B cell (primary cell): ENCODE measurements at regions not wholly inside any gene's neighbourhood (a gene's known extent, or its start where the extent isn't known, plus 50 kb on each side); places are given as distances from the start of the nearest gene placed in this dataset.

Experiments
- ATAC-seq: fragments of 200-7000 bp; cut with Tn5 transposase; one replicate; pipeline ENCODE4 v1.10.0; 2021; ENCODE audit warnings: low read depth, mild to moderate bottlenecking, moderate number of reproducible peaks, moderate library complexity
- CTCF ChIA-PET: fragments of 350-600 bp; sonication (Branson Sonifier 250); formaldehyde crosslinking; loops from one replicate; lab custom pipeline; 2021; ENCODE audit warnings: antibody characterized with exemption, inconsistent platforms; lab: Charles Lee
- POLR2A ChIA-PET: fragments of 350-600 bp; sonication (Branson Sonifier 250); formaldehyde crosslinking; loops from one replicate; lab custom pipeline; 2021; ENCODE audit warnings: antibody characterized with exemption; lab: Charles Lee
- DNase-seq: peaks from one replicate; pipeline ENCODE4 v3.0.0; 2013
- H2AFZ ChIP-seq: 2 replicates; pipeline ENCODE4 v1.6.1; 2012; ENCODE audit warnings: mild to moderate bottlenecking, low read depth, low read length; ENCODE audit not compliant: insufficient read depth, poor library complexity, severe bottlenecking
- H3K27ac ChIP-seq, 2 donors: 1 replicate in 1 of 2; 2 replicates in 1 of 2; pipeline ENCODE4 v1.5.1; 2012 to 2013; ENCODE audit warnings: low read length in 2 of 2, mild to moderate bottlenecking in 2 of 2, moderate library complexity in 1 of 2
- H3K27me3 ChIP-seq, 4 experiments: fragments of 200-600 bp in 1 of 4; sonication (generic) in 1 of 4; replicated peaks in 1 of 4; 1 replicate in 2 of 4; 2 replicates in 2 of 4; pipeline versions ENCODE4 v1.6.1 to v1.7.0; 2013 to 2016; ENCODE audit warnings: low read length in 3 of 4, mild to moderate bottlenecking in 2 of 4, mixed read lengths in 1 of 4, moderate library complexity in 1 of 4; ENCODE audit not compliant: insufficient read depth in 4 of 4, control insufficient read depth in 3 of 4; ENCODE audit errors: control extremely low read depth in 1 of 4
- H3K36me3 ChIP-seq, 2 experiments: replicated peaks in 1 of 2; 1 replicate in 1 of 2; 2 replicates in 1 of 2; pipeline versions ENCODE4 v1.6.1 to v1.7.1; 2013; ENCODE audit warnings: low read length in 1 of 2; ENCODE audit not compliant: insufficient read depth in 2 of 2, control insufficient read depth in 1 of 2; ENCODE audit errors: control extremely low read depth in 1 of 2, extremely low read depth in 1 of 2
- H3K4me1 ChIP-seq, 2 donors: fragments of 200-600 bp in 1 of 2; sonication (generic) in 1 of 2; 1 replicate in 1 of 2; 2 replicates in 1 of 2; pipeline versions ENCODE4 v1.5.1 to v1.6.1; 2013 to 2017; ENCODE audit warnings: low read length in 2 of 2; ENCODE audit not compliant: control insufficient read depth in 2 of 2, insufficient read depth in 2 of 2
- H3K4me2 ChIP-seq: replicated peaks from 2 replicates; pipeline ENCODE3; 2012; ENCODE audit warnings: mild to moderate bottlenecking, low read depth, low read length; ENCODE audit not compliant: poor library complexity, severe bottlenecking
- H3K4me3 ChIP-seq, 5 experiments: fragments of 200-600 bp in 1 of 5; sonication (generic) in 1 of 5; 1 replicate in 3 of 5; 2 replicates in 2 of 5; pipeline versions ENCODE4 v1.5.1 to v1.7.0; 2011 to 2016; ENCODE audit warnings: low read length in 4 of 5, mild to moderate bottlenecking in 4 of 5, low read depth in 2 of 5, control low read depth in 1 of 5, moderate library complexity in 1 of 5; ENCODE audit not compliant: insufficient read depth in 1 of 5; ENCODE audit errors: control extremely low read depth in 1 of 5, extremely low read depth in 1 of 5
- H3K79me2 ChIP-seq: fragments of 200-600 bp; sonication (generic); one replicate; pipeline ENCODE4 v1.6.0; 2016; ENCODE audit warnings: low read length; ENCODE audit not compliant: control insufficient read depth, insufficient read depth
- H3K9ac ChIP-seq: fragments of 200-600 bp; sonication (generic); 2 replicates; pipeline ENCODE4 v1.6.1; 2017; ENCODE audit warnings: mild to moderate bottlenecking, low read length, moderate library complexity
- H3K9me3 ChIP-seq, 3 donors: one replicate each; pipeline versions ENCODE4 v1.6.1 to v1.7.1; 2013; ENCODE audit warnings: low read length in 2 of 3; ENCODE audit not compliant: control insufficient read depth in 2 of 3, insufficient read depth in 1 of 3; ENCODE audit errors: control extremely low read depth in 1 of 3
- H4K20me1 ChIP-seq: 2 replicates; pipeline ENCODE4 v1.6.0; 2012; ENCODE audit warnings: mild to moderate bottlenecking, low read length; ENCODE audit not compliant: insufficient read depth, control insufficient read depth, poor library complexity, severe bottlenecking
- H3K27ac Mint-ChIP-seq: one replicate; pipeline ENCODE4 v1.8.0; 2021; ENCODE audit warnings: mixed read lengths
- H3K27me3 Mint-ChIP-seq: one replicate; pipeline ENCODE4 v1.8.0; 2021; ENCODE audit warnings: mixed read lengths
- H3K4me1 Mint-ChIP-seq: one replicate; pipeline ENCODE4 v1.8.0; 2021; ENCODE audit warnings: mixed read lengths
- H3K4me3 Mint-ChIP-seq: one replicate; pipeline ENCODE4 v1.8.0; 2021; ENCODE audit warnings: mixed read lengths
- H3K9me3 Mint-ChIP-seq: one replicate; pipeline ENCODE4 v1.8.0; 2022; ENCODE audit warnings: mixed read lengths; ENCODE audit not compliant: insufficient read depth
- CTCF ChIP-seq: fragments of 200-600 bp; IDR thresholded peaks from one replicate; pipeline ENCODE4 v1.8.0; 2022; ENCODE audit warnings: antibody characterized with exemption, mild to moderate bottlenecking
- EZH2 ChIP-seq: IDR thresholded peaks from 2 replicates; pipeline ENCODE4 v1.6.1; 2012; ENCODE audit warnings: borderline replicate concordance, low read depth, mild to moderate bottlenecking, moderate library complexity, low read length; ENCODE audit not compliant: insufficient read depth, poor library complexity, severe bottlenecking
- WGBS: methylation state at CpG from one replicate; pipeline ENCODE4 v1.1.5; 2013; ENCODE audit warnings: missing lambda C conversion rate; ENCODE audit not compliant: insufficient coverage; 5-methylcytosine and 5-hydroxymethylcytosine counted together
- intact Hi-C: fragments of 100-400 bp; cut with micrococcal nuclease; formaldehyde crosslinking; loops from one replicate; pipeline ENCODE4 v1.10.0; 2022

- CTCF ChIA-PET: no interaction called here
Measured at GRCh38 chr5:2139478-2139877, 256.8 kb upstream of the IRX4 start.

GRCh38 chr5:2138896-2139295 lies 256.2 kb upstream of the IRX4 start:
- WGBS: 86% methylated on average over 12 of the region's 12 CpGs
- Histone ChIP-seq H3K4me2 (no peak overlapping the region), H3K27me3 (peaks cover 0 to 3% (median 0%) of the 10 kb centered on the region in 4 experiments), H3K9me3 (peaks cover 0 to 14% (median 0%) of the 10 kb centered on the region in 3 donors), H3K27ac (no peak overlapping the region), H3K9ac (no peak overlapping the region), H4K20me1 (no peaks in the 10 kb centered on the region), H3K36me3 (no peaks in the 10 kb centered on the region), H3K4me1 (no peaks in the 10 kb centered on the region), H3K4me3 (no peak overlapping the region), H3K79me2 (no peaks in the 10 kb centered on the region), H2AFZ (no peak overlapping the region)
- H3K9me3 Mint-ChIP-seq: no peaks in the 10 kb centered on the region
- no peak for DNase-seq
- no peak overlapping the region for H3K27ac Mint-ChIP-seq
- ChIA-PET CTCF (no interaction called here), POLR2A (no interaction called here)
- no peaks in the 10 kb centered on the region for H3K4me1 Mint-ChIP-seq
- no peaks in the 10 kb centered on the region for H3K27me3 Mint-ChIP-seq
- TF ChIP-seq CTCF (no peak), EZH2 (no peak)
- no peak for ATAC-seq
- no peak overlapping the region for H3K4me3 Mint-ChIP-seq
- intact Hi-C loops: no loop called here

More at GRCh38 chr5:2139478-2139877, 256.8 kb upstream of the IRX4 start:
- Histone ChIP-seq H3K27me3 (peaks cover 0 to 3% (median 0%) of the 10 kb centered on the region in 4 experiments), H2AFZ (no peak overlapping the region), H3K4me1 (no peaks in the 10 kb centered on the region), H3K4me3 (no peak overlapping the region), H3K9me3 (peaks cover 0 to 20% (median 0%) of the 10 kb centered on the region in 3 donors), H3K4me2 (no peak overlapping the region), H3K79me2 (no peaks in the 10 kb centered on the region), H3K27ac (no peak overlapping the region), H4K20me1 (no peaks in the 10 kb centered on the region), H3K9ac (no peak overlapping the region), H3K36me3 (no peaks in the 10 kb centered on the region)
- no peaks in the 10 kb centered on the region for H3K27me3 Mint-ChIP-seq
- POLR2A ChIA-PET: no interaction called here
- H3K9me3 Mint-ChIP-seq: no peaks in the 10 kb centered on the region
- DNase-seq (no peak), ATAC-seq (no peak)
- TF ChIP-seq CTCF (no peak), EZH2 (no peak)
- WGBS: 82% methylated on average over 4 of the region's 5 CpGs
- H3K4me3 Mint-ChIP-seq: no peak overlapping the region
- intact Hi-C loops: no loop called here
- no peaks in the 10 kb centered on the region for H3K4me1 Mint-ChIP-seq
- no peak overlapping the region for H3K27ac Mint-ChIP-seq
